PC-9 (cell line): ENCODE measurements at regions not wholly inside any gene's neighbourhood (a gene's known extent, or its start where the extent isn't known, plus 50 kb on each side); places are given as distances from the start of the nearest gene placed in this dataset.

Source experiments
- BruUV-seq: library from RNA; stranded (reverse); fragments of 400-500 nt; replicated peaks from 2 replicates; lab custom pipeline; 2021; lab: Mats Ljungman, UMichigan
- CTCF ChIA-PET: fragments of 300-600 bp; sonication (Branson Sonifier 250); formaldehyde crosslinking; loops from one replicate; lab custom pipeline; 2022; ENCODE audit warnings: antibody characterized with exemption; lab: Charles Lee
- POLR2A ChIA-PET: fragments of 300-600 bp; sonication (Branson Sonifier 250); formaldehyde crosslinking; loops from one replicate; lab custom pipeline; 2022; ENCODE audit warnings: antibody characterized with exemption; ENCODE audit not compliant: unreplicated experiment; lab: Charles Lee
- DNase-seq, 2 experiments: peaks; one replicate each; pipeline versions ENCODE4 v3.0.0 to v3.0.0-alpha.2; 2015 to 2022; ENCODE audit warnings: mixed read lengths in 1 of 2
- H2AFZ ChIP-seq: fragments of 200-600 bp; sonication (generic); 2 replicates; pipeline ENCODE4 v1.8.1; 2017; ENCODE audit warnings: antibody characterized with exemption
- H3F3A ChIP-seq: fragments of 200-600 bp; sonication (generic); 2 replicates; pipeline ENCODE4 v1.8.1; 2017; ENCODE audit warnings: antibody characterized with exemption, mild to moderate bottlenecking, low read depth; ENCODE audit not compliant: insufficient read depth
- H3K27ac ChIP-seq: fragments of 200-600 bp; sonication (generic); 2 replicates; pipeline ENCODE4 v1.6.1; 2016; ENCODE audit warnings: mixed run types
- H3K27me3 ChIP-seq: fragments of 200-600 bp; sonication (generic); 2 replicates; pipeline ENCODE4 v1.6.1; 2016; ENCODE audit warnings: low read depth, mixed run types; ENCODE audit not compliant: insufficient read depth
- H3K36me3 ChIP-seq: fragments of 200-600 bp; sonication (generic); 2 replicates; pipeline ENCODE4 v1.6.1; 2016; ENCODE audit warnings: low read depth, mixed run types
- H3K4me1 ChIP-seq: fragments of 200-600 bp; sonication (generic); replicated peaks from 2 replicates; pipeline ENCODE4 v1.6.1; 2016; ENCODE audit warnings: mixed run types; ENCODE audit not compliant: insufficient read depth
- H3K4me2 ChIP-seq: fragments of 200-600 bp; sonication (generic); 2 replicates; pipeline ENCODE4 v1.6.1; 2017; ENCODE audit warnings: mixed run types
- H3K4me3 ChIP-seq: fragments of 200-600 bp; sonication (generic); 2 replicates; pipeline ENCODE4 v1.6.1; 2016; ENCODE audit warnings: mixed run types
- H3K79me2 ChIP-seq: fragments of 200-600 bp; sonication (generic); 2 replicates; pipeline ENCODE4 v1.6.1; 2017; ENCODE audit warnings: low read depth, mixed run types
- H3K9me2 ChIP-seq: fragments of 200-600 bp; sonication (generic); 2 replicates; pipeline ENCODE4 v1.8.1; 2017; ENCODE audit warnings: mild to moderate bottlenecking; ENCODE audit not compliant: insufficient read depth
- H3K9me3 ChIP-seq: fragments of 200-600 bp; sonication (generic); 2 replicates; pipeline ENCODE4 v1.8.1; 2016; ENCODE audit warnings: low read depth; ENCODE audit not compliant: insufficient read depth
- H4K20me1 ChIP-seq: fragments of 200-600 bp; sonication (generic); 2 replicates; pipeline ENCODE4 v1.8.1; 2017; ENCODE audit not compliant: insufficient read depth
- EZH2 ChIP-seq: fragments of 200-600 bp; sonication (generic); IDR thresholded peaks from 2 replicates; pipeline ENCODE4 v1.8.0; 2017; ENCODE audit warnings: antibody characterized with exemption, low read depth
- intact Hi-C: fragments of 100-400 bp; cut with micrococcal nuclease; formaldehyde crosslinking; loops from one replicate; pipeline ENCODE4 v1.10.0; 2022; ENCODE audit not compliant: unreplicated experiment
- TF ChIP-seq, protein P1 (sequence below): fragments of 200-600 bp; sonication (generic); conservative IDR thresholded peaks from 2 replicates; pipeline ENCODE4 v1.6.1; 2017; ENCODE audit warnings: mixed run types, antibody characterized with exemption, mild to moderate bottlenecking, moderate library complexity

DNA sequence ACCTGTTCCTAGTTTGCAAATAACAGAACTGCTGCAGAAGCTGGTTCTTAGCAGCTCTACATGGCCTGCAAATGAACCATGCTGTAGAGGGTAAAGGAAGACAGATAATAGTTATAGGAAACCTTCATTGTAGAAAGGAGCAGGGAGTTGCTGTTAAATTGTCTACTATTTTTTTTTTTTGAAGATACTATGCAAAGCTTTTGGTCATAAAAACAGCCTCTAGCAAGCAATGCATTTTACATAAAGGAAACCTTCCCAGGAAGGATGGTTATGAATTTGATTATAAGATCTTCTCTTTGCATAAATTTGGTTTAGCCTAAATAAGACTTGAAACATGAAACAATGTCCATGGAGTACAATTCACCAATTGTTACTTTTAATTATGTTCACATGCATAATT is 793.4 kb downstream of the SLC4A3 start:
- H4K20me1 ChIP-seq: no peaks in the 10 kb centered on the region
- H3K4me2 ChIP-seq: no peak overlapping the region
- no peaks in the 10 kb centered on the region for H3K4me1 ChIP-seq
- H3K9me3 ChIP-seq: no peaks in the 10 kb centered on the region
- ChIA-PET POLR2A (no interaction called here), CTCF (no interaction called here)
- H3K27ac ChIP-seq: no peak overlapping the region
- no peaks in the 10 kb centered on the region for H3F3A ChIP-seq
- H3K36me3 ChIP-seq: no peaks in the 10 kb centered on the region
- H3K9me2 ChIP-seq: no peaks in the 10 kb centered on the region
- BruUV-seq: no TSS peak
- H3K4me3 ChIP-seq: no peak overlapping the region
- intact Hi-C loops: no loop called here
- no peaks in the 10 kb centered on the region for H3K79me2 ChIP-seq
- no peak for DNase-seq
- no peak overlapping the region for H2AFZ ChIP-seq
- H3K27me3 ChIP-seq: no peaks in the 10 kb centered on the region
- no peak for TF ChIP-seq EZH2
- TF ChIP-seq, protein P1, sequence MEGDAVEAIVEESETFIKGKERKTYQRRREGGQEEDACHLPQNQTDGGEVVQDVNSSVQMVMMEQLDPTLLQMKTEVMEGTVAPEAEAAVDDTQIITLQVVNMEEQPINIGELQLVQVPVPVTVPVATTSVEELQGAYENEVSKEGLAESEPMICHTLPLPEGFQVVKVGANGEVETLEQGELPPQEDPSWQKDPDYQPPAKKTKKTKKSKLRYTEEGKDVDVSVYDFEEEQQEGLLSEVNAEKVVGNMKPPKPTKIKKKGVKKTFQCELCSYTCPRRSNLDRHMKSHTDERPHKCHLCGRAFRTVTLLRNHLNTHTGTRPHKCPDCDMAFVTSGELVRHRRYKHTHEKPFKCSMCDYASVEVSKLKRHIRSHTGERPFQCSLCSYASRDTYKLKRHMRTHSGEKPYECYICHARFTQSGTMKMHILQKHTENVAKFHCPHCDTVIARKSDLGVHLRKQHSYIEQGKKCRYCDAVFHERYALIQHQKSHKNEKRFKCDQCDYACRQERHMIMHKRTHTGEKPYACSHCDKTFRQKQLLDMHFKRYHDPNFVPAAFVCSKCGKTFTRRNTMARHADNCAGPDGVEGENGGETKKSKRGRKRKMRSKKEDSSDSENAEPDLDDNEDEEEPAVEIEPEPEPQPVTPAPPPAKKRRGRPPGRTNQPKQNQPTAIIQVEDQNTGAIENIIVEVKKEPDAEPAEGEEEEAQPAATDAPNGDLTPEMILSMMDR: no peak

DNA sequence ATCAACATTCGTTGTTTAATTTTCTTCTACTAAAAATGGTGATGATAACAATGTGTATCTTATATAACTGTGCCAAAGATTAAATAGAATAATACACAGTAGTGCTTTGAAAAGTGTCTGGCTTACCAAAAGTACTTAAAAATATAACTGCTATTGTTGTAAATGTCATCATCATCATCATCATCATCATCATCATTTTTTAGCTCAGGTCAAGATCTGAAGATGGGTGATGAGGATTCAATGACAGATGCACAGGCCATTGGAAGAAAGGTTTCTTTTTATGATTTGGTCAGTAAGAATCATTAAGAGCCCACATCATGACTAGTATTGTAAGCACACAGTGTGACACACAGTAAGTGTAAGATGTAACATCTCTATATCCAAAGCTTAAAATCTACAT is 795.2 kb downstream of the SLC4A3 start:
- Histone ChIP-seq H3K9me2 (no peaks in the 10 kb centered on the region), H3K4me3 (no peak overlapping the region), H3K4me1 (no peaks in the 10 kb centered on the region), H3K9me3 (no peaks in the 10 kb centered on the region), H3F3A (no peaks in the 10 kb centered on the region), H3K4me2 (no peak overlapping the region), H3K27me3 (no peaks in the 10 kb centered on the region), H4K20me1 (no peaks in the 10 kb centered on the region), H2AFZ (no peak overlapping the region), H3K36me3 (no peaks in the 10 kb centered on the region), H3K79me2 (no peaks in the 10 kb centered on the region), H3K27ac (no peak overlapping the region)
- intact Hi-C loops: no loop called here
- ChIA-PET POLR2A (no interaction called here), CTCF (no interaction called here)
- BruUV-seq: no TSS peak
- TF ChIP-seq, protein P1: no peak
- no peak for TF ChIP-seq EZH2
- DNase-seq: no peak

DNA sequence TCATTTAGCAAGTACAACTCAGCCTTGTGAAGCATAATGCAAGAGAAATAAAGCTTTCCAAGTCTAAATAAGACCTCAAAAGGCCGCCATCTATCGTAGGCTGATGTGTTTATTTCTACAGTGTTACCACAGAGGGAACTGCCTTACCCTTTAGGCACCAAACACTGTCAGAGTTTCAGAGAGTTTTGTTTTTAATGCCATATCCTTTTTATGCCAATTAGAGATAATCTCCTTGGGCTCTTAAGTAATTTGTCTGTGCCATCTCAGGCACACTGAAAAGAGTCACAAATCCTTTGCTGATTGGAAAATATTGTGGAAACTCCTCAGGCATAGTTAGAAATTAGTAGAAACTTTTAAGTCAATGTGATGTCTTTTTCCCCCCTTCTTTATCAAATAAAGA is 797.1 kb downstream of the SLC4A3 start:
- no peak overlapping the region for H2AFZ ChIP-seq
- TF ChIP-seq, protein P1: no peak
- no peak for TF ChIP-seq EZH2
- intact Hi-C loops: no loop called here
- ChIA-PET POLR2A (no interaction called here), CTCF (no interaction called here)
- DNase-seq: no peak
- H4K20me1 ChIP-seq: no peaks in the 10 kb centered on the region
- H3F3A ChIP-seq: no peaks in the 10 kb centered on the region
- no peak overlapping the region for H3K4me2 ChIP-seq
- no peaks in the 10 kb centered on the region for H3K27me3 ChIP-seq
- no peak overlapping the region for H3K4me3 ChIP-seq
- H3K9me2 ChIP-seq: no peaks in the 10 kb centered on the region
- no peaks in the 10 kb centered on the region for H3K9me3 ChIP-seq
- H3K79me2 ChIP-seq: no peaks in the 10 kb centered on the region
- no peaks in the 10 kb centered on the region for H3K36me3 ChIP-seq
- H3K27ac ChIP-seq: no peak overlapping the region
- no peaks in the 10 kb centered on the region for H3K4me1 ChIP-seq
- BruUV-seq: no TSS peak
